Activated CD4-positive, alpha-beta T cell treated with anti-CD3 and anti-CD28 coated beads for 4 hours (primary cell): ENCODE measurements at regions not wholly inside any gene's neighbourhood (a gene's known extent, or its start where the extent isn't known, plus 50 kb on each side); places are given as distances from the start of the nearest gene placed in this dataset.
"Not testable (repeated sequence)": the region's sequence is repeated elsewhere in the genome, so short reads cannot be mapped to it uniquely, and the experiment has no call there.

Experiments
- DNase-seq, 2 donors: peaks; one replicate each; pipeline ENCODE4 v3.0.0-alpha.2; 2020

DNA sequence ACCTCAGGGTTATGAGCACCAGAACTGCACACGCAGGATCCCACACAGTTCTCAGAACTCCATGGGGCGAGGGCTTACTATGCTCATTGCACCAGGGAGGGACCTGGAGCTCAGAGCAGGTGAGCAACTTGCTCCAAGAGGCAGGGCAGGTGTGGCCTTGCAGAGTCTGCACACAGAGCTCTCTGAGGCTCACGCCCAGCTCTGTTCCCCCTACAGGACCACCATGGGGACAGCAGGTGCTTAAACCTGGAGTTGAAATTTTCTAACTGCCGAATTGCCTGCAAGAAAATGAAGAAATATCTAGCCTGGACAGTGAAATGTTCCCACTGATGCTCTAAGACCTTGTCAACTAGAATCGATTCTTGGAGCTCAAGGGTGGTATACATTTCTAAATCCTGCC, 49.9 kb upstream of the MSMB start:
- not testable (repeated sequence) for DNase-seq

DNA sequence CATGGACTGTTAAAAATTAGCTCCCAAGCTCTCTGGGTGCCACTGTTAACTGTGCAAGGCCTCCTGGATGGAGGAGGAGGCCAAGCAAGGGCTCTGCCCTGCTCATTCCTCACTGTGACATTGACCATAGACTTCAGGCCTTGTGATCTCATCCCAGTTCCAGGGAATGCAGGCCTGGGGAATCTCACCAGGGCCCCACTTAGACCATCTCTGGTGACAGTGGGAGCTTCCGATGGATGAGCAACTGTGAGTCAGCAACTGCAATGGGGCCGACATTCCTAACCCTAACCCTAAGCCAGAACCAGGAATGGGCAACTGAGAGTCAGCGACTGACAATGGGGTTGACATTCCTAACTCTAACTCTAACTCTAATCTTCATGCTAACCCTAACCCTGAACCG, 50.4 kb upstream of the MSMB start:
- no peak for DNase-seq

DNA sequence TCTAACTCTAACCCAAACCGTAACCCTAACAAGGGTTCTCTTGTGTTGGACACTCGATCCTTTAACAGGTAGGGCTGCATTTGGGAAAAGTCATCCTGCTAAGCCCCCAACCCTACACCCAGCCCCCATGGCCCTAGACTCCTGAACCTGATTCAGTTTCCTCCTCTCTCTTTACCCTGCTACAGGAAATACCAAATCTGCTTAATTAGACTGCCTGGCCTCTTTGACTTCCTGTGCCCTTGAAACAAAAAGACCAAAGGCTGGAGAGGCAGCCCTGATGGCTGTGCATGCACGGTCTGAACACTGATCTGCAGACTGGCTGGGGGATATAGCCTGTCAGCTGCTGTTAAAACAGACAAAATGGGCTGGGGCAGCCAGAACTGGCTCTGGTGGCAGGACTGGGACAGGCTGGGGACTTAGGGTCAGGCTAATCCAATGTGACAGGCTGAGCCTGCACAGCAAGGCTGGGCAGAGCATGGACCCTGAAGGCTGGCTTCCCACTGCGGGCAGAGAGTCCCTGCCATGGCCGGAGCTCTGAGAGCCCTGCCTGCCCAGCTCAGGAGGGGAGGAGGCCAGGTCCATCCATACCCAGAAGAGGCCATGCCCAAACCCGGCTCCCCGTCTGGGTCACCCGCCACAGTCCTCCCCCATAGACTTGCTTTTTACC, 51.0 kb upstream of the MSMB start:
- no peak for DNase-seq

DNA sequence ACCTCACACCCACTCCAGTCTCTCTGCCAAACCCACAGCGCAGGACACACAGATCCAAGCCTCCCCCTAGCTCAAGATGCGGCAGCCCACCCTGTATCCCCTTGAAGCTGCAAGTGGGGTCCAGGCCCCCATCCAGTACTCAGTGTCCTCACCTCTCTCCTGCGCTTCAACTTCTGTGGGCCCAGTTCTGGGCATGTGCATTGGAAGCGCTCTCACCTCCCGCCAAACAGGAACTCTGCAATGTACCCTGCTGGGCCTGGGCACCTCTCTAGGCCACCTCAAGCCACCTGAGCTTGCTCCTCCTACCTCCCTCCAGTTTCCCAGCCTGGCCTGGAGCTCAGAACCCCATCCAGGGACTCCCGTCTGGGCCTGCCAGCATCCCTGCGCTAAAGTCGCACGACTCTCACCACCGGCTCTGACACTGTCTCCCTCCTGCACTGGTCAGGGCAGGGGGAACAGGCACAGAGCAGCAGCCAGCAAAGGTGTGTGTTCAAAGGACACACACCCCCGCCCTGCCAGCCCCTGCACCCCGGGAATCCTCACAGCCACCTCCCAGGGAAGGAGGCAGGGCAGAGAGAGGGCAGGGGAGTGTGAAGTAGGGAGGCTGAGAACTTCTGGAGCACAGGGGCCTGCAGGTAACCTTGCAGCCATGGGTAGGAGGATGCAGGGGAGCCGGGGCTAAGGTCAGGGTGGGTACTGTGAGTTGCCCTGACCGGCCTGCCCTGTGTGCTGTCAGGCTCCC, 51.7 kb upstream of the MSMB start:
- no peak for DNase-seq

DNA sequence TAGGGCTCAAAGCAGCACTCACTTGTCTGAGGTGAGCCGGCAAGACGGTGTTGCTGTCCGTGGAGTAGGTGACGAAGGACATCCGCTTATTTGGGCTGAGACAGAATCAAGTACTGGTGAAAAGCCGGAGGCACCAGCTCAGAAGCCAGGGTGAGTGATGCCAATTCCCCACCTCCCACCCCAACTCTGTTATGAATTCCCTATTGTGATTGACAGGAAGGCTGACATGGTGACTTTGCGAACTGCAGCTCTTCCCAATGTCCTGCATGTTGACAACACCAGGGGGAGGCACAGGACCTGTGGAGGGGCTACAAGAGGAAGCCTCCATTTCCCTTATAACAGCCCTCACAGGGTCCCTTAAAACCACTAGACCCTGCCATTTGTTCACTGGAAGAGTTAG, 52.3 kb upstream of the MSMB start:
- no peak for DNase-seq

DNA sequence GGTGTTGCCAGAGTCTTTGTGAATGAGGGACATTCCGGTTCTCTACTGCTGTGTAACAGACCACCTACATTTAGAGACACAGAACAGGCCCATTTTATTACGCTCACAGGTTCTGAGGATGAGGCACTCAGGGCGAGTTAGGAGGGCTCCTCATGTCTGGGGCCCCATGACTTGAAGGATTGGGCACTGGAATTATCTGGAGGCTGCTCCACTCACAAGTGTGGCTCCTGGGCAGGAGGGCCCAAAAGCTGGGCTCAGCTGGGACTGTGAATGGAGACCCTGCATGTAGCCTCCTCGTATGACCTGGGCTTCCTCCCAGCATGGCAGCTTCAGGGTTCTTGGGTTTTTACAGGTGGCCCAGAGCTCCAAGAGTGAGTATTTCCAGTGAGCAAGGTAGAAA, 52.9 kb upstream of the MSMB start:
- not testable (repeated sequence) for DNase-seq

DNA sequence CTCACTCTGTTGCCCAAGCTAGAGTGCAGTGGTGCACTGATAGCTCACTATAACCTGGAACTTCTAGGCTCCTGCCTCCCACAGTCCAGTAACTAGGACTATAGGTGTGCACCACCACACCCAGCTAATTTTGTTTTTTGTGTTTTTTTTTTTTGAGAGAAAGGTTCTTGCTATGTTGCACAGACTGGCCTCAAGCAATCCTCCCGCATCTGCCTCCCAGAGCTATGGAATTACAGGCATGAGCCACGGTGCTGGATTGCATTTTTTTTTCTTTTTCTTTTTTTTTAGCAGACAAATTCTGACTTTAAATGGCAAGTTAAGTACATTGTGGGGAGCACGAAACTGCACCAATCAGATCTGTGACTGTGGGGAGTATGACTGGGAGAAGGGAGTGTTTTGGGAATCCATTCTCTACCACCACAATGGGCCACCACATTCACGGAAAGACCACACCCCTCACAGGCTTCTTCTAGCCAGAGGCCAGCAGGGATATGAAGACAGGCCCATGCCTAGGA, 58.1 kb upstream of the MSMB start:
- DNase-seq: no peak

DNA sequence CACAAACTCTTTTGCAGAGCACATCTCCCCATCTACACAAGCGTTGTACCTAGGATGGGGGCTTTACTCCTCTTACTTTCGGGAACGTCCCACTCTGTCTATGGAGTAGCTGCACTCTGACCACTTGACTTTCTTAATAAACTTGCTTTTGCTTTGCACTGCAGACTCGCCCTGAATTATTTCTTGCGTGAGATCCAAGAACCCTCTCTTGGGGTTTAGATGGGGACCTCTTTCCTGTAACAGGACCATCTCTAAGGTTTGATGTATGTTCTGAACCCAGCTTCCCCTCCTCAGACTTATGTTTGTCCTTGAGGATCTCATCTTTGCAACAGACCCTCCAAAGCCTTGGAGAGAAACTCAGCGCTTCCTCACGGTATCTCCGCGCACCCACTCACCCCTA, 59.3 kb upstream of the MSMB start:
- DNase-seq: not testable (repeated sequence)

DNA sequence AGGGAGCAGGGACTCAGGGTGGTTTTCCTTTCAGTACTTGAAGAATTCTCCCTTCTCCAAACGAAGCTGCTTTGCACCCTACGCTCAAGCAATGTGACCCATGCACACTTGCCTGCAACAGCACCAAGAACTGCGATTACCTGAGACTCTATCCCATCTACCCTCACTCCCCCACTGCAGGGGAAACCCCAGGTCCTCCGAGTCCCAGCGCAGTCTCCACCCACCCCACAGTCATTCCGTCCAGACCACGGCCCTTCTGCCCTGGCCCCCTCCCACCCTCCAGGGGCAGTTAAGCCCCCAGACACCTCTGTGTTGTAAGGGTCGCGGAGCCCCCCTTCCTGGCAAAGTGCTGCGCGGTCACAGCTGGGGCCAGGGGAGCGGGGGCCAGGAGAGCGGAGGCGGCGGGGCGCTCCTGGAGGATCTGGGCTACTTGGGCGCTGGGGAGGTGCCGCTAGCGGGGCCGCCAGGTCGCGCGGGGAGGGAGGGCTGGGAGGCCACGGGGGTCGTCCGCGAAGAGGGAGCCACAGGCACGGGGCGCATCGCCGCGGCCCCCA, 59.9 kb upstream of the MSMB start:
- DNase-seq: not testable (repeated sequence)

DNA sequence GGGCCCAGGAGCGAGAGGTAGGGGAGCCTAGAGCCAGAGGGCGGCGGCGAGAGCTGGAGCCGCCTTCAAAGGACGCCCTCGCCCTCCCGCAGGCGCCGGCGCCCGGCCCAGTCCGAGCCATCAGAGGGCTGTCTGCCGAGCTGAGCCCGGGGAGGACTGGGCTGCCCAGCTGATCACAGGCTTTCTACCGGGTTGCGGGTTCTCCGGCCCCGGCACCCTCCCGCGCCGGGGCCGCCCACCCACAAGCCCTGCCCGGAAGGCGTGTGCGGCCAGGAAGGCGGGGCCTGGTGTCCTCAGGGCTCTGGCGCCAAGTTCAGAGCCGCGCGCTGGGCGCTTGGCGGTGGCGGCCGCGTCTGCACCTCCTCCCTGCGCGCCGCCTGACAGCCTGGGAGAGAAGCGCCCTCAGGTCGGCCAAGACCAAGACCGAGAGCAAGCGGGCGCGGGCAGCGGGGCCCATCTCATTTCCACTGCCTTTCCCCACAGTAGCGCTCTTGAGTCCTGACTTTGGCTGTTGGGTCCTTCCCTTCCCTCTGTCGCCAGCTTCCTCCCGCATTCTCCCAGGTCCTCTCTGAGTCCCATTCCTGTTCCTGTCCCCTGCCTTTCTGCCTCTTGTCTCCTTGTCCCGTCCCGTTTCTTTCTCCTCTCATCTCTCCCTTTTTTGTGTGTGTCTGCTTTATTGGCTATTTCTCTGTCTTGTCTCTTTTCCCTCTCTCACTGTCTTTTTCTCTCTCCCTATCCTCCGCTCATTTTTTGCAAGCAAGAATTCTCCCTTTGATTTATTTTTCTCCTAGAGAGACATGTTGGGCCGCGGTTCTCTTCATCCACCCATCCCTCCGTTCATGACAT, 60.6 kb upstream of the MSMB start:
- peak in 1 of 2 donors; percentile 36 for DNase-seq

DNA sequence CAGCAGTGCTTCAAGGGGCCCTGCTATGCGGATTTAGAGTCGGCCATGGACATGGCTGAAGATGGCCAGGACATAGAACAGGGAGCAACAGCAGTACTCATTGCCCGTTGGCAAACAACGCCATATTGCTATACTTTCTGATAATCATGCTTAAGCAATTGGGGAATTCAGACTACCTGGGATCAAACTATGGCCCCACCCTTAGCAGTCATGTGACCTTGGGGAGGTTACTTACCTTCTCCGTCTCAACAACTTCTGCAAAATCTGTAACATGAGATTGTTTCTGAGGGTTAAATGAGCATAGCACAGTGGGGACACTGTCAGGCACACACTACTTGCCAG, 62.1 kb upstream of the MSMB start:
- not testable (repeated sequence) for DNase-seq

DNA sequence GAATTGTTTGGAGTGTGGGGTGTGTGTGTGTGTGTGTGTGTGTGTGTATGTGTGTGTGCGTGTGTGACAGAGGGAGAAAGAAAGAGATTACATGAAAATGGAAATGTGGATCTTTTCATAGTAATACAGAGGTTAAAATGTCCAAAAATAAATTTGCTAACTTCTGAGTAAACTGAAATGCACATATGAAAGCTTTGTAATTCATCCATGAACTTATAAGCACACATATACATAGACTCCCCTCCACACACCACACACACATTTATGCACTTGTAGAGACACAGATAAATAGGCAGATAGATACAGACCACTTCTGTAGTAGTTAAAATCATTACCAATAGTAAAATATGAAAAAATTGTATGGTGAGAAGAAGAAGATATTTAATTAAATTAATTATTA, 108.2 kb upstream of the MSMB start:
- DNase-seq: not testable (repeated sequence)

DNA sequence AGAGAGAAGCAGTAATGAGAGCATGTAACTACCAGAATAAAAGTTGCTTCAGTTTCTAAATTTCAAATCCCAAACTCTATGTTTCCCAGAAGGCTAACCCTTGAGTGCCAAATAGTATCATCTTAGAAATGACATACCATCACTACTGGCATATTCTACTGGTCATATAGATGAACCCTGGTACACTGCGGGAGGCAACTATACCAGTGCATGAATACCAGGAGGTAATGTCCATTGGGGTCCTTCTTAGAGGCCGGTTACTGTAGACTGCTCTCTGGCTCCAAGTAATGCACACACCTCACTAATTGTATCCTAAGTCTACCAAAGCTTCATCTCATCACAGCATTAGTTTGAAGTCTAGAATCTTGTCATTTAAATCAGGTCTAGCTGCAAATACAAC, 108.6 kb upstream of the MSMB start:
- DNase-seq: not testable (repeated sequence)

DNA sequence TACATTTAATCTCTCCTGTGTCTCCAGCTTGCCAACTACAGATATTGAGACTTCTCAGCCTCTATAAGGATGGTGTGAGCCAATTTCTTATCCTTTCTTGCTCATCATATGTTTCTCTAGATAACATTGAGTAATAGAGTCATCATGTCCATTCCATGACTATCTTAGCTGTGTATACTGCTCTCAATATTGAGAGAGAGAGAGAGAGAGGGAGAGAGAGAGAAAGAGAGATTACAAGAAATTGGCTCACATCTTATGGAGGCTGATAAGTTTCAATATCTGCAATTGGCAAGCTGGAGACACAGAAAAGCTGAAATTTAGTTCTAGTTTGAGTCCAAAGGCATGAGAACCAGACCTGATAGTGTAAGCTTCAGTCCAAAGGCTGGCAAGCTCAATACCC, 110.8 kb upstream of the MSMB start:
- not testable (repeated sequence) for DNase-seq

DNA sequence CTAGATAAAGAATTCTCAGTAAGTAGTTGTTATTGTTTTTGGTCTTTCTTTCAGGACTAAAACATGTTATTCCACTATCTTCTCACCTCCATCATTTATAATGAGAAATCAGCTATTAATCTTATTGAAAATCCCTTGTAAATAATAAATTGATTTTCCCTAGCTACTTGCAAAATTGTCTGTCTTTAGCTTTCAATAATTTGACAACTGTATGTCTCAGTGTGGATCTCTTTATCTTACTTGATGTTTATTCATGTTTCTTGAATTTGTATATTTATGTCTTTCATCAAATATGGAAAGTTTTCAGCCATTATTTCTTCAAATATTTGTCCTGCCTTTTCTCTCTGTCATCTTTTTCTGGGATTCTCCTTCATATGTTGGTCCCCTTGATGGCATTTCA, 117.1 kb upstream of the ANTXRL start:
- no peak for DNase-seq

DNA sequence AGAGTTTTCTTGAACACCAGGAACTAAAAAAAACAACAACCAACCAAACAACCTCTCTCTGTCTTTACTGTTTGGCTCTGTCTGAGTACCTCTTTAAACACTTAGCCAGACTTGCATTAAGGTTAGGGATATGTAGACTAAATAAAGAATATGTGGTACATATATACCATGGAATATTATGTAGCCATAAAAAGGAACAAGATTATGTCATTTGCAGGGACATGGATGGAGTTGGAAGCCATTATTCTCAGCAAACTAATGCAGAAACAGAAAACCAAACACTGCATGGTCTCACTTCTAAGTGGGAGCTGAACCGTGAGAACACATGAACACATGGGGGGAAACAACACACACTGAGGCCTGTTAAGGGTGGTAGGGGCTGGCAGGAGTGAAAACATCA, 116.0 kb upstream of the ANTXRL start:
- no peak for DNase-seq

DNA sequence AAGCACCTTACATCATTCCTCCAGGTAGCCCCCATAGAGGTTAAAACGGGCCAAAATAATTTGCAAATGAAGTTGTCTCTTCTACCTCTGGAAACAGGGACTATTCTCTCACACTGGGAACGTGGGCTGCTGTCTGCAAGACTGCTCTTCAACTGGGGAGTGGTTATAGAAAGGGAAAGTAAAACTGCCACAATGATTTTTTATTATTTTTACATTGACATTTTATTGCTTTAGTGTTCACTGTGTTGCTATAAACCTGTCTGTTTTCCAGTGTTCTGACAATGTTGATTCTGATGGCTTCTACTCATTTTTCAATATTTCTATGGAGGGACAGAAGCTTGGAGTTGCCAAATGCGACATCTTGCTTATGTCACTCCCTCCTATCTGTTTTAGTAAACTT, 115.1 kb upstream of the ANTXRL start:
- no peak for DNase-seq

DNA sequence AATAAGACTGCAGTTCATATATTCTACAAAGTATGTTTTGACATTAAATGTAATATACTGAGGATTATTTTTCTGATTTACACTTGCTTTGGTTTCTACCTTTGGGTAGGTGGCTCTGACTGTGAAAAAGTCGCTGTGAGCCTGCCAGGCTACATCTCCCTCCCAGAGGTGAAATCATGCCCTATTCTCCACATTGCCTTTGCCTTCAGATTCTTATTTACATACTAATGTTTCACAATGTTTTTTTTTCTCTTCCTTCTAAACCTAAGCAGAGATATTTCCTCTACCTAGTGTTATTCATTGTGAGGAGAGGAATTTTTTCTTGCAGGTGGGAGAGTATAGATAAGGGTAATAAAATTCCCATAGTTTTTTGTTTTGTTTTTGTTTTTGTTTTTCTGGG, 111.5 kb upstream of the ANTXRL start:
- no peak for DNase-seq

DNA sequence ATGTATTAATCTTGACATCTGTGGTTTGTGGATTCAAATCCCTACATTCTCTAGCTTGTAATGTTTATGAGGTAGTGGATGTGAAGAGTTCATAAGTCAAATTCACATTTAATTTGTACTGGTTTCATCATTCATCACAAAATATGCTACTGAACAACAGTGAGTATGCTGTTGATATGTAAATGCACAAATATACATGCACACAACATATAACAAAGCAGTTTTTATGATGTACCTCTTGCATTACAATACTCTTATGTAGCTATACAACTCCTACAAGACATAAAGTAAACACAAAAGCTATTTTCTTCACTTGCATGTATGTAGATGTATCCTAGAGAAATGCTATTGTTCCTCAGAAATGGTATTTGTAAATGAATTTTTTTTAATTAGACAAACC, 111.0 kb upstream of the ANTXRL start:
- no peak for DNase-seq

DNA sequence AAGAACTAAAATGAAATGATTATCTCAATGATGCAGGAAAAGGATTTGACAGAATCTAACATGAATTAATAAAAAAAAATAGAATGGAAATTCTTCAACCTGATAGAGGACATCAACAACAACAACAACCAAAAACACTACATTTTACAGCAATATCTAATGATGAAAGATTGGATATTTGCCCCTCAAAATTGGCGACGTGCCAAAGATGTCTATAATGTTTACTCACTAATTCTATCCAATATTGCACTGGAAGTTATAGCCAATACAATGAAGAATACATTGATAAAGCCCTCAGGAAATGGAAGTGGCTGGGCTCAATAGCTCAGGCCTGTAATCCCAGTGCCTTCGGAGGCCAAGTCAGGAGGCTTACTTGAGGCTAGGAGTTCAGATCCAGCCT, 99.4 kb upstream of the ANTXRL start:
- not testable (repeated sequence) for DNase-seq

DNA sequence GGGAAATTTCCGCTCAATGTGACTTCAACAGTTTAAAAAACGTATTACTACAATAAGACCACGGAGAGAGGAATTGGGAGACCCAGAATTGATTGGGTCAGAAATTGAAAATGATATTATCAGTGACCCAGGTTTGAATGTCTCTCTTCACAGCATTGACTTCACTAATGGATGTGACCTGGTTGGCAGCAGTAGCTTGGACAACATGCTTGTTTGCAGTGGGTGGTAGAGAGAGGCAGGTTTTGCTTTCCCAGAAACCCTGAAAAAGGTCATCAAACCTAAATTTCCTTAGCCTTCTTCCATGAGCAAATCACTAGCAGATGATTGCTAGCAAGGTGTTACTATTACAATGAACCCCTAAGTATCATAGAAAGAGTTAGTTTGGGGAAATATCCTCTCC, 89.7 kb upstream of the ANTXRL start:
- DNase-seq: no peak

DNA sequence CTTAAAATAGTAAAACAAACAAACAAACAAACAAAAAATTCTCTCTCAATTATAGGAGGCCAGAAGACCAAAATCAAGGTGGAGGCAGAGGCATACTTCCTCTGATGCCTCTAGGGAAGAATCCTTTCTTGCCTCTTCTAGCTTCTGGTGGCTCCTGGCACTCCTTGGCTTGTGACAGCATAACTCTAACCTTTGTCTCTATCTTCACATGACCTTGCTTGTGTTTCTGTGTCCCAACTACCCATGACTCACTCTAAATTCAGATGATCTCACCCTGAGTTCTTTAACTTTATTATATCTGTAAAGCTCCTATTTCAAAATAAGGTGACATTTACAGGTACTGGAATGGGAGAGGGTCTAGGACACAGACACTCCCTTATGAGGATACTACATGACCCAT, 88.3 kb upstream of the ANTXRL start:
- no peak for DNase-seq

DNA sequence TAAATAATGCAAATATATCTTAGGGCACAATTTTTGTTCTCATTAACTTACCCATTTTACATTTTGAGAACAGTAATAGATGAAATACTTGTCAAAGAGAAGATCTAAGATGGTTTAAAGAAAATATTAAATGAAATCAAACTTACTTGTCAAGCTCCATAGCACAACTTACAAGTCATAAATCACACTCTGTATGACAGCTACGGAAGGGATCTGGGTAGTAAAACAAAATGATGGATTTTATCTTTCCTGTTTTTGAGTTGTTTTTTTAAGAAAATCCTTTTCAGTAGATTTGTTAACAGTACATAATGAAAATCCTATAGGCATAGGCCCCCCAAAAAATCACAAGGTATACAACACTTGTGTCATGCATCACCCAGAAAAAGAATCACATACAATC, 84.4 kb upstream of the ANTXRL start:
- DNase-seq: not testable (repeated sequence)
